Activated naive CD8-positive, alpha-beta T cell treated with anti-CD3 and anti-CD28 coated beads for 36 hours (primary cell): ENCODE measurements at regions not wholly inside any gene's neighbourhood (a gene's known extent, or its start where the extent isn't known, plus 50 kb on each side); places are given as distances from the start of the nearest gene placed in this dataset.

ENCODE experiments used
- DNase-seq: peaks from one replicate; pipeline ENCODE4 v3.0.0; 2021
- H3K27ac Mint-ChIP-seq: one replicate; pipeline ENCODE4 v1.8.0; 2022; ENCODE audit warnings: mild to moderate bottlenecking, moderate library complexity, mixed read lengths
- H3K27me3 Mint-ChIP-seq: one replicate; pipeline ENCODE4 v1.8.0; 2022; ENCODE audit warnings: mild to moderate bottlenecking, mixed read lengths
- H3K36me3 Mint-ChIP-seq: one replicate; pipeline ENCODE4 v1.8.0; 2021; ENCODE audit warnings: mild to moderate bottlenecking, mixed read lengths
- H3K4me1 Mint-ChIP-seq: one replicate; pipeline ENCODE4 v1.8.0; 2021; ENCODE audit warnings: mixed read lengths
- H3K4me3 Mint-ChIP-seq: one replicate; pipeline ENCODE4 v1.8.0; 2022; ENCODE audit warnings: mild to moderate bottlenecking, moderate library complexity, mixed read lengths
- H3K9me3 Mint-ChIP-seq: one replicate; pipeline ENCODE4 v1.8.0; 2022; ENCODE audit warnings: mixed read lengths

- no peaks in the 10 kb centered on the region for H3K4me1 Mint-ChIP-seq
- DNase-seq, result no peak
- H3K9me3 Mint-ChIP-seq, result no peaks in the 10 kb centered on the region
- H3K36me3 Mint-ChIP-seq, result no peaks in the 10 kb centered on the region
- H3K27me3 Mint-ChIP-seq, result no peaks in the 10 kb centered on the region
- H3K4me3 Mint-ChIP-seq, result no peak overlapping the region
- H3K27ac Mint-ChIP-seq, result no peak overlapping the region
Measured at GRCh38 chr12:62130834-62131552, 129.2 kb upstream of the USP15 start.

- no peaks in the 10 kb centered on the region for H3K36me3 Mint-ChIP-seq
- H3K27ac Mint-ChIP-seq, result no peak overlapping the region
- H3K4me3 Mint-ChIP-seq, result no peak overlapping the region
- H3K9me3 Mint-ChIP-seq, result no peaks in the 10 kb centered on the region
- H3K27me3 Mint-ChIP-seq, result no peaks in the 10 kb centered on the region
- no peaks in the 10 kb centered on the region for H3K4me1 Mint-ChIP-seq
- DNase-seq, result no peak
Measured at GRCh38 chr12:62133440-62133839, 126.8 kb upstream of the USP15 start.

DNA sequence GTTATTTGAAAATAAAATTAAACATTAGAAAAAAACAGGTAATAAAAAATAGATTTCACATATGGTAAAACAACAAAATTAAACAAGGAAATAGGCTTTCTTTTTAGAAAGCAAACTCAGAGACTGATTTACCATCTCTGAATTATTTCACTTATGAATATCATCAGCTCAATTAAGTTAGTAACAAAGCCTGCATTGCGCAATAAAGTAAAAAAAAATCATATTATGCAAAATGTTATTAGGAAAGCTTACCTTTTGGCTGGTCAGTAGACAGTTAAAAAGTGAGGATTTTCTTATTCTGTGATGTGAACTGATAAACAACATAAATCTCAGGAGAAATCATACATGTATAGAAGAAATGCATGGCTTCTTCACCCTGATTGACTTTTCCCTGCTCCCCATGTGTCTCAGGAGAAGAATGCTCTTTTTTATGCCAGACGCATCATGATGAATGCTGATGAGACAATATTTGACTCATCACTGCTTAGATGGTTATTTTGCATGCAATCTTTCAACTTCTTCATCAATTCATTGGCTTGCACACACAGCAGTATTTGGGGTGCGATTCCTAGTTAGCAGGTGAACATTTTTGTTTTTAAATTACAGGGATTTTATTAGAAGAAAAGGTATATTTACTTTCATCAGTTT, 124.5 kb upstream of the USP15 start:
- Mint-ChIP-seq H3K4me1 (no peaks in the 10 kb centered on the region), H3K36me3 (no peaks in the 10 kb centered on the region), H3K9me3 (no peaks in the 10 kb centered on the region), H3K27ac (no peak overlapping the region), H3K27me3 (no peaks in the 10 kb centered on the region), H3K4me3 (no peak overlapping the region)
- DNase-seq, result no peak

- H3K4me1 Mint-ChIP-seq, result no peaks in the 10 kb centered on the region
- H3K27ac Mint-ChIP-seq, result no peak overlapping the region
- DNase-seq, result no peak
- no peaks in the 10 kb centered on the region for H3K9me3 Mint-ChIP-seq
- no peak overlapping the region for H3K4me3 Mint-ChIP-seq
- no peaks in the 10 kb centered on the region for H3K36me3 Mint-ChIP-seq
- no peaks in the 10 kb centered on the region for H3K27me3 Mint-ChIP-seq
Measured at GRCh38 chr12:62136496-62136895, 123.7 kb upstream of the USP15 start.

DNA sequence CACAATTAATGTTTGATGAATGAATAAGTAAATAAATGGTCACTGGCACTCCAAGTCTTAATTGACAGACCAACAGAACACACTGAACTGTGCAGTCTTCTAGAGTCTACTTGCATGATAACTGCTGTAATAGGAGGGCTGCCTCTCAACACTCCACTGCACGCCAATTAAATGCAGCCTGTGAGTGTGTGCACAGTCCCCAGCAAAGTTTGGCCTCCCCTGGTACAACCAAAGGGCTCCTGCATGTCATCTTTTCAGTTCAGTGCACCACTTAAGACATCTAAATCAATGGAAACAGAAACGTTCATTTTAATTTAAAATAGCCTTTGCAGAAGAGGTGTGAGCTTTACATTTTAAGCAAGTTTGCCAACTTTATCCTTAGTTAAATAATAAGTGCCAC, 121.7 kb upstream of the USP15 start:
- no peaks in the 10 kb centered on the region for H3K9me3 Mint-ChIP-seq
- no peak overlapping the region for H3K4me3 Mint-ChIP-seq
- no peaks in the 10 kb centered on the region for H3K36me3 Mint-ChIP-seq
- no peaks in the 10 kb centered on the region for H3K27me3 Mint-ChIP-seq
- no peak for DNase-seq
- no peaks in the 10 kb centered on the region for H3K4me1 Mint-ChIP-seq
- no peak overlapping the region for H3K27ac Mint-ChIP-seq

DNA sequence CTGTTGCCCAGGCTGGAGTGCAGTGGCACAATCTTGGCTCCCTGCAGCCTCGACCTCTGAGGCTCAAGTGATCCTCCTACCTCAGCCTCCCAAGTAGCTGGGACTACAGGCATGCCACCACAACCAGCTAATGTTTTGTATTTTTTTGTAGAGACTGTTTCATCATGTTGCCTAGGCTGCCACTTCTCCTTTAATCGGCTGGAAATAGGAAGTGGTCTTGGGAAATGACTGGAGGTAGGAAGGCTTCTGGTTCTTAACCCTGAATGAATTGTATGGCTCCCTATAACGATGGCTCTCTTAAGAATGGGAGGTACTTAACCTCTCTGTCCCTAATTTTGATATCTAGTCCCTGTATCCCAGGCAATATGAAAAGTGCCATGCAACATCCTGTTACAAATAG, 113.9 kb upstream of the USP15 start:
- Mint-ChIP-seq H3K4me3 (no peak overlapping the region), H3K27me3 (no peaks in the 10 kb centered on the region), H3K9me3 (peaks cover 5% of the 10 kb centered on the region), H3K36me3 (no peaks in the 10 kb centered on the region), H3K4me1 (no peaks in the 10 kb centered on the region), H3K27ac (no peak overlapping the region)
- no peak for DNase-seq

DNA sequence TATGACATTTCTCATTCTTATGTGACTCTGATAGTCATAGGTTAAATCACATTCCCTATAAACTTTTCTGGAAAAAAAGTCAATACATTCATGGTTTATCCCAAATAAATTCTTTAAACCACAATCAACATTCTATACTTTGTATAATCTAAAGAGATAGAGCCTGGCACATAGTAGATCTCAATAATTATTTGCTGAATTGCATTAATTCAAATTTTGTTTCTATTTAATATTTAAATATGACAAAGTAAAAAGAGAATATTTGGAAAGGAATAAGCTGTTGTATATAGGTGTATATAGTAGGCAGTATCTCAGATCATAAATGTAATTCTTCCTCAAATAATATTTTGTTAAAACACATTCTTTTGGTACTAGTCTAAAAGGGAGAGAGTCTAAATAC, 102.2 kb upstream of the USP15 start:
- Mint-ChIP-seq H3K4me3 (no peak overlapping the region), H3K9me3 (no peaks in the 10 kb centered on the region), H3K27me3 (no peaks in the 10 kb centered on the region), H3K36me3 (no peaks in the 10 kb centered on the region), H3K27ac (no peak overlapping the region), H3K4me1 (peaks cover 24% of the 10 kb centered on the region)
- no peak for DNase-seq

DNA sequence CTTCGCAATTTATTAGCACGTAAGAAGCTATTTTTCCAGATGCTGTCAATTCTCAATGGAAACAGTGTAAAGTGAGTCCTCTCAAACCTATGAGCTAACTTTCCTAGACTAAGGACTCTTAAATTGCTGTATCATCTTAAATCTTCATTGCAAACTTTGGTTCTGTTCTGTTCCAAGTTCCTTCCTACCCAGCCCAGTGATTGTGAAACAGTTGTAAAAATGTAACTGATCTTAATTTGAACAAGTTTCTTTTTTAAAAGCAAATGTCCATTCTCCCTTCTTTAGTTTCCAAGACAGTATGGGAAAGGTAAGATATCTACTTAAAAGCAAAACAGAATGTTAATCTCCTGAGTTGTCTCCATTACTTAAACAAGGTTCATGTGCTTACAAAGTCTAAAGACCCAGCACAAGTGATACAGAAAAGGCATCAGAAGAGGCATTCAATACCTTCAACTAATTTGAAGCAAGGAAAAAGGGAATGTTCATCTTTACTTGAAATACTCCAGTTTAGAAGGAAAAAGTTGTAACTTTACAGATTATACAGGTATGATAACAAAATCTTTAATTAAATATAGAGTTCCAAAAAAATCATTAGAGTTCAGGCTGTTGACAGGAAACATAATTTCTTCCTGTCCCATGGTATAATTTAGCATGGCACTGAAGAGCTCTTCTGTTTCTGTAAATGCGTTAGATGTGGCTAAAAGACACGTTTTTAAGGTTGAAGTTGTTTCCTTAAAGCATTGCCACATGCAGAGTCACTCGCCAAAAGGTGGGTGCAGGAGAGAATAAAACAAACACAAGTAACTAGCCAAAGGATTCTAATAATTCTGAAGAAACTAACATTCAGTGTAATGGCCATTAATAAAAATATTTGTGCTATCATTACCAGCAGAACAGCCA, 101.5 kb upstream of the USP15 start:
- no peak for DNase-seq
- Mint-ChIP-seq H3K36me3 (no peaks in the 10 kb centered on the region), H3K4me3 (no peak overlapping the region), H3K27ac (peak overlapping the region; percentile 1), H3K27me3 (no peaks in the 10 kb centered on the region), H3K4me1 (peaks cover 25% of the 10 kb centered on the region), H3K9me3 (no peaks in the 10 kb centered on the region)

GRCh38 chr12:62162214-62162613, 98.0 kb upstream of the USP15 start:
- peaks cover 27% of the 10 kb centered on the region for H3K4me1 Mint-ChIP-seq
- no peaks in the 10 kb centered on the region for H3K9me3 Mint-ChIP-seq
- no peak overlapping the region for H3K4me3 Mint-ChIP-seq
- H3K27me3 Mint-ChIP-seq, result no peaks in the 10 kb centered on the region
- H3K36me3 Mint-ChIP-seq, result no peaks in the 10 kb centered on the region
- DNase-seq, result no peak
- no peak overlapping the region for H3K27ac Mint-ChIP-seq

DNA sequence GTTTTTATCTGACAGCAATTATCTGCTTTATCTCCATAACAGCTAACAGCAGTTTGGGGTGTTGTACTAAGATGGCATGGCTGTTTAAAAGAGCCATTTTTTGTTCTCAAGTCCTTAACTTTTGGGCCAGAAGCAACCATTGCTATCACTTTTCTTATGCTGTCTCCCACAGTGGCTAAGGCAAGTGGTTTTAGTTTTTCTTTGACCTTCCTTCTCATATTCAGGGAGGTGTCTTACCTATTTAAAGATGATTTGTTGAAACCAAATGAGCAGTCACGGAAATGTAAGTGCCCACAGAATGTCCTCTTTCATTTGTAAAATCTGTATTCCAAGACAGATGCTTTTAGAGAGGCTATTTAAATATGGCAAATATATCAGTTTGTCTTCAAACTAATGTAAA, 96.8 kb upstream of the USP15 start:
- DNase-seq, result no peak
- H3K36me3 Mint-ChIP-seq, result no peaks in the 10 kb centered on the region
- peaks cover 20% of the 10 kb centered on the region for H3K4me1 Mint-ChIP-seq
- H3K9me3 Mint-ChIP-seq, result no peaks in the 10 kb centered on the region
- H3K27ac Mint-ChIP-seq, result no peak overlapping the region
- no peak overlapping the region for H3K4me3 Mint-ChIP-seq
- H3K27me3 Mint-ChIP-seq, result no peaks in the 10 kb centered on the region

DNA sequence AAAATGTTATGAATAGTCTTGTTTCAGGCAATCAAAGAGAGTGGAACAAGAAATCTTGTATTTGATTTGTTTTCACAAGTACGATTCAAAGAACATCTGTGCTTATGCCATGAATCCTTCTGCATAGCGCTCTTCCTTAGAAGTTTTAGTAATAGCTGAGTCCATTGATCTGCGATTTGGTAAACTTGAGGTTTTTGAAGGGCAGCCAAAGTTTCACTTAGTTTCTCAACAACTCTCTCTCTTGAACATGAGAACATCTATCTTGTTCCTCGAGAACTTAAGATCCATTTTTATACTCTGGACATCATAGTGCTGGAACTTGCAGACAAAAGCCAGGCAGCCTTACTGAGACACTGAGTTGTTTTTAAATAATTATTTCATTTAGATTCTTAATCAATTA, 96.2 kb upstream of the USP15 start:
- no peak for DNase-seq
- Mint-ChIP-seq H3K9me3 (no peaks in the 10 kb centered on the region), H3K27ac (no peak overlapping the region), H3K4me1 (peaks cover 15% of the 10 kb centered on the region), H3K27me3 (no peaks in the 10 kb centered on the region), H3K4me3 (no peak overlapping the region), H3K36me3 (no peaks in the 10 kb centered on the region)

DNA sequence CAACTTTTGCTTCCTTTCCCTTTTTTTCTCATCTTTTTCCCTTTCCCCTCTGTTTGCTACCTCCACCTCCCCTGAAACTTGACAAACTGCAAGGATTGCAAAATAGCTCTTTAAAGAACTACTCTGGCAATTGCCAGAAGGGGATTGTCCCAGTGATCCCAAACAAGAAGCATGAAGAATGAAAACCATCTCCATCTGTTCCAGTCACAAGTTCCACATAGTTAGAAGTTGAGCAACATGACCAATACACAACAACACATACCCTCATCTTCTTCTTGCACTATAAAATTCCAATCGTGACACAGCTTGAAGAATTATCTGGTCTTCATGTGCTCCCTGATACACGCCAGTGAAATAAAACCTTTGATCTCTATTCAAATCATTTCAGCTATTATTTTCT, 93.7 kb upstream of the USP15 start:
- DNase-seq, result no peak
- H3K9me3 Mint-ChIP-seq, result no peaks in the 10 kb centered on the region
- no peak overlapping the region for H3K4me3 Mint-ChIP-seq
- no peaks in the 10 kb centered on the region for H3K27me3 Mint-ChIP-seq
- no peaks in the 10 kb centered on the region for H3K36me3 Mint-ChIP-seq
- H3K4me1 Mint-ChIP-seq, result peaks cover 9% of the 10 kb centered on the region
- H3K27ac Mint-ChIP-seq, result no peak overlapping the region

- H3K27ac Mint-ChIP-seq, result no peak overlapping the region
- H3K4me1 Mint-ChIP-seq, result peaks cover 1% of the 10 kb centered on the region
- H3K9me3 Mint-ChIP-seq, result no peaks in the 10 kb centered on the region
- H3K36me3 Mint-ChIP-seq, result no peaks in the 10 kb centered on the region
- no peaks in the 10 kb centered on the region for H3K27me3 Mint-ChIP-seq
- no peak for DNase-seq
- H3K4me3 Mint-ChIP-seq, result no peak overlapping the region
Measured at GRCh38 chr12:62168411-62168810, 91.8 kb upstream of the USP15 start.

DNA sequence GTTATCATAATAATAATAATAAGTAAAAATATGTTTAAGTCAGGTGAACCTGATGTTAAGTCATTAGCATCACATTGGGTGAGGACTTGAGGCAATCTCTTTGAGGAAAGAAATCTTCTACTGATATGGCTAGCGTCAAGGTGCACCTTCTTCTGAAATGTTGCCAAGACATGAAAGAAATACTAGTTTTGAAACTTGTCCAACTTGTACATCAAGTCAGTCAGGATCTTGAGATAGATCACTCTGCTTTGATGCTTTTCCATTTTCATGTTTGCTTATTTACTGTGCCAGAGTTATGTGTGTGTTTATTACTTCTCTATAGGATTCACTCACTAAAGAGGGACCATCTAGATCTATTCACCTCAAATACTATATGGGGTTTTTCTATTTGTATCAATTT, 90.0 kb upstream of the USP15 start:
- H3K4me1 Mint-ChIP-seq, result no peaks in the 10 kb centered on the region
- H3K27ac Mint-ChIP-seq, result no peak overlapping the region
- H3K9me3 Mint-ChIP-seq, result no peaks in the 10 kb centered on the region
- H3K36me3 Mint-ChIP-seq, result no peaks in the 10 kb centered on the region
- no peak for DNase-seq
- no peaks in the 10 kb centered on the region for H3K27me3 Mint-ChIP-seq
- no peak overlapping the region for H3K4me3 Mint-ChIP-seq

DNA sequence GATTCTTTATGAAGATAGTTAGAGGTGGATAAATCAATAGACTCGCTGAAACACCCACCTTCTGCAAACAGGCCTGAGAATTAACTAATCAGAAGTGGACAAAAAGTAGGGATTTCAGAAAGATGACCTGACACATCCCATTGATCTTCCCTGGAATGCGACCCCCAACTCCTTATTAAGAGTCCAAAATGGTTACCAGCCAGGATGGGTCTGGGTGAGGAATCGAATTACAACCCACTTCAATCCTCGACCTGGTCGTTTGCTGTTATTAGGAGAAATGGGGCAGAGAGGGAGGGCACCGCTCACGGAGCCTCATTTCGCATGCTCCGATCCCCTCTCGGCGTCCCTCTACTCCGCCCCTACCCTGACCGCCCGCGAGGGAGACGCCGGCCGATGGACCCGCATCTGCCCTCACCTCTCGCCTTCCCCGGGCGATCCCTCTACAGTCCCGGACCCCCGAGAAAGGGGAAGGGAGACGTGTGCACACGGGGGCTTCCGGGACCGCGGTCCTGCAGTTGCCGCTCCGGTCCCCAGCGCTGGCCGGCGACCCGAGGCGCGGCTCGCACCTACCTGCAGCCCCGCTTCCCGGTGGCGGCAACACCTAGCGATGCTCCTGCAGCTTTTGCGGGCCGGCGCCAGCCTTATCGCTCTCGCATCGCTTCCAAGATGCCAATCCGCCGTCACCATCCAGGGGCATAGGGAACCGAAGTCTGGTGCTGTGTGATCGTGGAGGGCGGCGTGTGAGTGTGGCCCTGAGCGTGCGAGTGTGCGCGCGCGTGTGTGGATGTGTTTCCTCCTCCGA, 69.3 kb upstream of the USP15 start:
- Mint-ChIP-seq H3K4me3 (peak overlapping the region; percentile 78), H3K9me3 (no peaks in the 10 kb centered on the region), H3K36me3 (no peaks in the 10 kb centered on the region), H3K27ac (no peak overlapping the region), H3K27me3 (peaks cover 40% of the 10 kb centered on the region), H3K4me1 (peaks cover 19% of the 10 kb centered on the region)
- DNase-seq, result peak; percentile 22
